ENCODE measurements at regions not wholly inside any gene's neighbourhood (a gene's known extent, or its start where the extent isn't known, plus 50 kb on each side); places are given as distances from the start of the nearest gene placed in this dataset.
A peak's percentile ranks its signal among the peaks of the same experiment; 100 is the strongest.

DNA sequence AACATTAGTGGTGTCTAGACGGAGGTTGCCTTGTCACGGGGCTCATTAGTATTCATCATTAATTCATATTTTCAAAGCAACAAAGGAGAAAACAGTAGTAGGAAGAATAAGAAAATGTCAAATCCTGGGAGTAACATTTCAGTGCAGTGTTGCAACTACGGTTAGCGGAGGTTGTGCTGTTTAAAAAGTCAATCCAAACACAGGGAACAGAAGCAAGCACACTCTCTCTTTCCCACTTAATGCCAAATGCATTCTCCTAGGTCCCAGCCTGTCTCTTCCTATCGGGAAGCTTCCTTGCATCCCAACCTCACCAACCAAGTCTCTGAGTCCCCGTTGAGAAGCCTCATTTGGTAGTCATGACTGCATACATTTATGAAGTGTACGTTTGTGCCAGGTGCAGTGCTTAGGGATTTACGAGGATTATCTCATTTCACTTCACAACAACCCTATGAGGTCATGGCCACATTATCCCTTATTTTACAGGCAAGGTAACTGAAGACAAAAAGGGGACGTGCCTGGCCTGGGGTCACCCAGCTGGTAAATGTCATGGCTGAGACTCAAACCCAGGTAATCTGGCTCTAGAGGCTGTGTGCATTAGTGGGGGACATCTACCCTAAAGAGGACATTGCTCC is 283.6 kb upstream of the SALL1 start:
- no peak for DNase-seq
- H3K36me3 ChIP-seq: no peaks in the 10 kb centered on the region
- no peaks in the 10 kb centered on the region for H3K27me3 ChIP-seq
- H3K9me3 ChIP-seq: no peaks in the 10 kb centered on the region
- H3K4me3 ChIP-seq: no peak overlapping the region

DNA sequence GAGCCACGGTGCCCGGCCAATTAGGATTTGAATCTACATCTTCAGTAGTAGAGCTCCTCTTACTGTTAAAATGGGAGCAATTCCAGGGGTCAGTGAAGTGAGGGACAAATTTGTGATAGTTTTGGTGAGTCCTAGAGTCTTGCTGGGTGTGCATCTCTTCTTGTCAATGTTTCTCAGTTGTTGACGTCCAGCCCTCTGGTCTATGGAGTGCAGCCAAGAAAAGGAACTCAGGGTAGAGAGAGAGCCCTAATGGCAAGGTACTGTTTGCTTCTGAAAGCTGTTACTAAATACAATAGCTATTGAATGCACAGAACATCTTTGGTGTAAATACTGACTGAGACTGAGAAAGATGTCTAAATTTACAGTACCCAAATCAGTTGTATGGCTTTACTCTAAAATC is 282.5 kb upstream of the SALL1 start:
- DNase-seq: no peak
- H3K36me3 ChIP-seq: no peaks in the 10 kb centered on the region
- H3K9me3 ChIP-seq: no peaks in the 10 kb centered on the region
- no peak overlapping the region for H3K4me3 ChIP-seq
- no peaks in the 10 kb centered on the region for H3K27me3 ChIP-seq

DNA sequence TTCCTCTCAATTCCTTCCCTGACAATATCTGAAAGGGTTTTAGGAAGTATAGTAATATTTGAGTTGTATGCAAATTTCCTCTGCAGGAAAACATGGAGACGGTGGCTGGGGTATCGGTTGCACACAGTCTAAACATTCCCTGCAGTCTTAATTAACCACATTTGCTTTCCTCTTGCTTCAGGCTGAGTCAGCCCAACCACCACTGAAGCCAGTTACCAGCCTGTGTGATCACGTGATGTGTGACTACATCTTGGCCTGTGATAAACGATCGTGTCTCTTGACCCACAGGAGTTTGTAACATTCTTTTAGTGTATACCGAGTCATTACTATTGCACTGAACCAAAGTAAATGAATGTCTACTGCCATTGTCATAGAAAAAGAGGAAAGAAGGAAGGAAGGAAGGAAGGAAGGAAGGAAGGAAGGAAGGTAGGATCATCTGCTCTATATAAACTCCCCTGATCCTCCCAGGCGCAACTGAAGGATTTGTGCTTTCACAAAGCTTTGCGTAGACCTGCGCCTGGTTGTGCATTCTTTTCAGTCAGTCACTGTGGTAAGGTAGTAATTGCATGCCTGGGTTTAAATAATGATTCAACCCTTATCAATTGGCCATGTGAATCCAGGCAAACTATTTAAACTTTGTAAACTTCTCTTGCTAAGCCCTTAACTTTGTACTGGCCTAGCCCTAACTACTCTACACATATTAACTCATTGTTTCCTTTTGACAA is 280.6 kb upstream of the SALL1 start:
- DNase-seq: peak; percentile 92
- H3K27me3 ChIP-seq: no peaks in the 10 kb centered on the region
- no peaks in the 10 kb centered on the region for H3K9me3 ChIP-seq
- no peak overlapping the region for H3K4me3 ChIP-seq
- H3K36me3 ChIP-seq: no peaks in the 10 kb centered on the region

DNA sequence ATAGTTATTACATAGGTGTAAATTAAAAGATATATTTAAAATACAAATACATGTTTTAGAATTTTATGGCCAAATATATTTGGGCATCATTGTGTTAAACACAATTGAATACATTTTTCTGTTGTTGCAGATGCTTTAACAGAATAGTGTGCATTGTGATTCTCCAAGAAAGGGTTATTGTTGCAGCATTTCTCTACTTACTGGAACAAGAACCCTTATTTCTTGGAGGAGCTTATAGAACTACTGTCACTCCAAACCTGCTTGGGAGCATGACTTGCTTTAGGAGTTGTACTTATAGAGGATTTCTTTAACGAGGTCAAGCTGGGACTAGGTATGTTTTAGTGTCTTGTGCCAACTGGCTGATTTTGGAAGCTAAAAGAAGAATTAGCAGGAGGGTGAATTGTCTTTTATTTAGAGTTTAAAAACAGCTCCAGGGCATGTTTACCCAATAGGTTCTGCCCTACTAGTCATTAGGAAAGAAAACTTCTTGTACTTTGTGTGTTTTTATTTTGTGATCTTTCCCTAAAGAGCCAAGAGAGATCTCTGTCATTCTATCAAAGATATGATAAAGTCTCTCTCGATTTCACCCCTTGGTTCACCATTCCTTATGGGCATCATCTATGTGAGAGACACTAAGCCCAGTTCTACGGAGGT is 279.8 kb upstream of the SALL1 start:
- Histone ChIP-seq H3K4me3 (no peak overlapping the region), H3K9me3 (no peaks in the 10 kb centered on the region), H3K36me3 (no peaks in the 10 kb centered on the region), H3K27me3 (no peaks in the 10 kb centered on the region)
- DNase-seq: no peak

- Histone ChIP-seq H3K36me3 (no peaks in the 10 kb centered on the region), H3K27me3 (no peaks in the 10 kb centered on the region), H3K4me3 (no peak overlapping the region), H3K9me3 (no peaks in the 10 kb centered on the region)
- DNase-seq: no peak
Measured at GRCh38 chr16:51429041-51429440, 278.0 kb upstream of the SALL1 start.

- DNase-seq: no peak
- H3K36me3 ChIP-seq: no peaks in the 10 kb centered on the region
- no peaks in the 10 kb centered on the region for H3K9me3 ChIP-seq
- no peak overlapping the region for H3K4me3 ChIP-seq
- H3K27me3 ChIP-seq: no peaks in the 10 kb centered on the region
Measured at GRCh38 chr16:51427085-51427484, 276.0 kb upstream of the SALL1 start.

- Histone ChIP-seq H3K4me3 (no peak overlapping the region), H3K27me3 (no peaks in the 10 kb centered on the region), H3K36me3 (no peaks in the 10 kb centered on the region), H3K9me3 (no peaks in the 10 kb centered on the region)
- no peak for DNase-seq
Measured at GRCh38 chr16:51426276-51426675, 275.2 kb upstream of the SALL1 start.

GRCh38 chr16:51420247-51420646 is 269.2 kb upstream of the SALL1 start:
- no peak overlapping the region for H3K4me3 ChIP-seq
- no peaks in the 10 kb centered on the region for H3K9me3 ChIP-seq
- no peaks in the 10 kb centered on the region for H3K36me3 ChIP-seq
- no peak for DNase-seq
- H3K27me3 ChIP-seq: peaks cover 5% of the 10 kb centered on the region; the same call in 1 of the 2 replicates

- H3K4me3 ChIP-seq: no peak overlapping the region
- no peaks in the 10 kb centered on the region for H3K9me3 ChIP-seq
- no peaks in the 10 kb centered on the region for H3K36me3 ChIP-seq
- no peak for DNase-seq
- peaks cover 5% of the 10 kb centered on the region; the same call in 1 of the 2 replicates for H3K27me3 ChIP-seq
Measured at GRCh38 chr16:51419768-51420167, 268.7 kb upstream of the SALL1 start.

- H3K27me3 ChIP-seq: peaks cover 5% of the 10 kb centered on the region; the same call in 1 of the 2 replicates
- no peaks in the 10 kb centered on the region for H3K36me3 ChIP-seq
- no peaks in the 10 kb centered on the region for H3K9me3 ChIP-seq
- no peak for DNase-seq
- H3K4me3 ChIP-seq: no peak overlapping the region
Measured at GRCh38 chr16:51418258-51418657, 267.2 kb upstream of the SALL1 start.

GRCh38 chr16:51416926-51417325 is 265.9 kb upstream of the SALL1 start:
- peaks cover 5% of the 10 kb centered on the region; the same call in 1 of the 2 replicates for H3K27me3 ChIP-seq
- H3K9me3 ChIP-seq: no peaks in the 10 kb centered on the region
- no peaks in the 10 kb centered on the region for H3K36me3 ChIP-seq
- no peak overlapping the region for H3K4me3 ChIP-seq
- no peak for DNase-seq

DNA sequence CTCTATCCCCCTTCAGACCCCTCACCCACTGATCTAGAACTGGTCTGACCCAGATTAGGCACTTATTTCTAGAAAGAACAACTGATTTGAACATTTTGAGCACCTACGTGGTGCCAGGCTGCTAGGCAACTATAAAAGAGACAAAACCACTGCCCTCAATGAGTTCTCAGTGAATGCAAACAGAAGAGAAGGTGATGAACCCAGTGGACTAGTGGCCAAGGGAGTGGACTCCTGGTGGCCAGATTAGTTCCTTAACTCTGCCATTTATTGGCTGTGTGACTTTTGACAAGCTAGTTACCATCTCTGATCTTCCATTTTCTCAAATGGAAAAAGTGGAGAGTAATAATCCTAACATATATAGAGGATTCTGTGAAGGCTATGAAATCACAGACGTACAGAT is 259.1 kb upstream of the SALL1 start:
- no peaks in the 10 kb centered on the region for H3K36me3 ChIP-seq
- H3K4me3 ChIP-seq: no peak overlapping the region
- no peak for DNase-seq
- H3K27me3 ChIP-seq: no peaks in the 10 kb centered on the region
- H3K9me3 ChIP-seq: no peaks in the 10 kb centered on the region

GRCh38 chr16:51409001-51409675 is 258.1 kb upstream of the SALL1 start:
- no peak overlapping the region for H3K4me3 ChIP-seq
- no peaks in the 10 kb centered on the region for H3K27me3 ChIP-seq
- no peaks in the 10 kb centered on the region for H3K9me3 ChIP-seq
- DNase-seq: peak; percentile 56
- H3K36me3 ChIP-seq: no peaks in the 10 kb centered on the region

- Histone ChIP-seq H3K36me3 (no peaks in the 10 kb centered on the region), H3K9me3 (no peaks in the 10 kb centered on the region), H3K4me3 (no peak overlapping the region), H3K27me3 (no peaks in the 10 kb centered on the region)
- DNase-seq: peak; percentile 25
Measured at GRCh38 chr16:51408357-51408756, 257.3 kb upstream of the SALL1 start.

- Histone ChIP-seq H3K4me3 (no peak overlapping the region), H3K9me3 (no peaks in the 10 kb centered on the region), H3K36me3 (no peaks in the 10 kb centered on the region), H3K27me3 (no peaks in the 10 kb centered on the region)
- no peak for DNase-seq
Measured at GRCh38 chr16:51407921-51408320, 256.9 kb upstream of the SALL1 start.

- DNase-seq: no peak
- Histone ChIP-seq H3K27me3 (no peaks in the 10 kb centered on the region), H3K4me3 (no peak overlapping the region), H3K36me3 (no peaks in the 10 kb centered on the region), H3K9me3 (no peaks in the 10 kb centered on the region)
Measured at GRCh38 chr16:51407199-51407598, 256.1 kb upstream of the SALL1 start.

GRCh38 chr16:51405361-51405760 is 254.3 kb upstream of the SALL1 start:
- no peaks in the 10 kb centered on the region for H3K36me3 ChIP-seq
- H3K27me3 ChIP-seq: no peaks in the 10 kb centered on the region; the same call in 1 of the 2 replicates

More at GRCh38 chr16:51405361-51405760, 254.3 kb upstream of the SALL1 start:
- H3K9me3 ChIP-seq: peaks cover 3% of the 10 kb centered on the region; the same call in 1 of the 2 replicates
- H3K4me3 ChIP-seq: no peak overlapping the region
- no peak for DNase-seq
